Activated T-helper 1 cell treated with anti-CD3 and anti-CD28 coated beads, Interleukin-2, amount 50 U/mL, for 16 hours (primary cell): ENCODE measurements at regions not wholly inside any gene's neighbourhood (a gene's known extent, or its start where the extent isn't known, plus 50 kb on each side); places are given as distances from the start of the nearest gene placed in this dataset.

Source experiments
- DNase-seq, 2 donors: peaks; one replicate each; pipeline ENCODE4 v3.0.0-alpha.2; 2020; ENCODE audit warnings: low read depth in 1 of 2, low spot score in 1 of 2

GRCh38 chr9:28699632-28700031 is 1126.4 kb upstream of the C9orf72 start:
- no peak for DNase-seq

GRCh38 chr9:28707616-28708015 is 1134.3 kb upstream of the C9orf72 start:
- no peak for DNase-seq

GRCh38 chr9:28714188-28714587 is 1140.9 kb upstream of the C9orf72 start:
- no peak for DNase-seq

- no peak for DNase-seq
Observed at GRCh38 chr9:28718226-28718625, 1144.9 kb upstream of the C9orf72 start.

GRCh38 chr9:28720746-28721145 is 1147.5 kb upstream of the C9orf72 start:
- no peak for DNase-seq

GRCh38 chr9:28730111-28730510 is 1156.8 kb upstream of the C9orf72 start:
- DNase-seq, result no peak

GRCh38 chr9:28735738-28736342 is 1162.6 kb upstream of the C9orf72 start:
- no peak for DNase-seq

GRCh38 chr9:28741459-28741858 is 1168.2 kb upstream of the C9orf72 start:
- DNase-seq, result no peak

- DNase-seq, result no peak
Observed at GRCh38 chr9:28747351-28747985, 1174.2 kb upstream of the C9orf72 start.

GRCh38 chr9:28750136-28750535 is 1176.9 kb upstream of the C9orf72 start:
- no peak for DNase-seq

- no peak for DNase-seq
Observed at GRCh38 chr9:28758341-28758740, 1185.1 kb upstream of the C9orf72 start.

GRCh38 chr9:28758971-28759370 is 1185.7 kb upstream of the C9orf72 start:
- no peak for DNase-seq

- no peak for DNase-seq
Observed at GRCh38 chr9:28762167-28762566, 1188.9 kb upstream of the C9orf72 start.

GRCh38 chr9:28764532-28764931 is 1191.3 kb upstream of the C9orf72 start:
- no peak for DNase-seq

- DNase-seq, result no peak
Observed at GRCh38 chr9:28770226-28770625, 1196.9 kb upstream of the C9orf72 start.

GRCh38 chr9:28770827-28771226 is 1197.5 kb upstream of the C9orf72 start:
- DNase-seq, result no peak

GRCh38 chr9:28774433-28775235 is 1201.4 kb upstream of the C9orf72 start:
- DNase-seq, result no peak

GRCh38 chr9:28779243-28779642 is 1206.0 kb upstream of the C9orf72 start:
- no peak for DNase-seq

- no peak for DNase-seq
Observed at GRCh38 chr9:28781481-28781880, 1208.2 kb upstream of the C9orf72 start.

- DNase-seq, result no peak
Observed at GRCh38 chr9:28782630-28783029, 1209.3 kb upstream of the C9orf72 start.

- DNase-seq, result no peak
Observed at GRCh38 chr9:28792716-28793115, 1219.4 kb upstream of the C9orf72 start.

GRCh38 chr9:28799876-28800275 is 1226.6 kb upstream of the C9orf72 start:
- no peak for DNase-seq
